ENCODE measurements at regions not wholly inside any gene's neighbourhood (a gene's known extent, or its start where the extent isn't known, plus 50 kb on each side); places are given as distances from the start of the nearest gene placed in this dataset.
"Not testable (repeated sequence)": the region's sequence is repeated elsewhere in the genome, so short reads cannot be mapped to it uniquely, and the experiment has no call there.

- not testable (repeated sequence) for TF ChIP-seq CTCF, POLR2A (IDR thresholded peaks at IDR 0.05)
Observed at GRCh38 chr20:30540330-30541069, 717.0 kb upstream of the DEFB115 start.

All from adrenal gland (tissue), 5 donors.